H9 (cell line): ENCODE measurements at regions not wholly inside any gene's neighbourhood (a gene's known extent, or its start where the extent isn't known, plus 50 kb on each side); places are given as distances from the start of the nearest gene placed in this dataset.

Source experiments
- DNase-seq: peaks from one replicate; pipeline ENCODE4 v3.0.0-alpha.2; 2017
- H2AFZ ChIP-seq: one replicate; pipeline ENCODE4 v1.6.1; 2013; ENCODE audit warnings: mild to moderate bottlenecking, low read length, control low read depth, moderate library complexity
- H2AK5ac ChIP-seq: 2 replicates; pipeline ENCODE4 v1.6.1; 2013; ENCODE audit warnings: low read length, control low read depth, mixed read lengths; ENCODE audit not compliant: insufficient read length
- H2BK120ac ChIP-seq: one replicate; pipeline ENCODE4 v1.6.1; 2013; ENCODE audit warnings: low read depth, mild to moderate bottlenecking, low read length, control low read depth, inconsistent platforms; ENCODE audit not compliant: poor library complexity, severe bottlenecking
- H2BK12ac ChIP-seq: 2 replicates; pipeline ENCODE4 v1.6.1; 2013; ENCODE audit warnings: low read length, control low read depth, mixed read lengths, low read depth; ENCODE audit not compliant: insufficient read length
- H2BK15ac ChIP-seq: 2 replicates; pipeline ENCODE4 v1.6.1; 2013; ENCODE audit warnings: low read depth, low read length, control low read depth
- H2BK20ac ChIP-seq: one replicate; pipeline ENCODE4 v1.6.1; 2013; ENCODE audit warnings: low read depth, mild to moderate bottlenecking, low read length, control low read depth, inconsistent platforms; ENCODE audit not compliant: poor library complexity, severe bottlenecking
- H2BK5ac ChIP-seq: 2 replicates; pipeline ENCODE4 v1.6.1; 2013; ENCODE audit warnings: low read length, control low read depth, mixed read lengths; ENCODE audit not compliant: insufficient read length
- H3K14ac ChIP-seq: 2 replicates; pipeline ENCODE4 v1.6.1; 2013; ENCODE audit warnings: low read length, control low read depth; ENCODE audit not compliant: insufficient read depth
- H3K18ac ChIP-seq: 2 replicates; pipeline ENCODE4 v1.6.1; 2013; ENCODE audit warnings: low read depth, mild to moderate bottlenecking, mixed read lengths, low read length, control low read depth; ENCODE audit not compliant: insufficient read length
- H3K23ac ChIP-seq: 2 replicates; pipeline ENCODE4 v1.6.1; 2013; ENCODE audit warnings: low read length, control low read depth, mixed read lengths, low read depth; ENCODE audit not compliant: insufficient read length
- H3K23me2 ChIP-seq: 2 replicates; pipeline ENCODE4 v1.6.1; 2013; ENCODE audit warnings: low read depth, mild to moderate bottlenecking, mixed read lengths, low read length, control low read depth; ENCODE audit not compliant: insufficient read length, poor library complexity, severe bottlenecking
- H3K27ac ChIP-seq: 2 replicates; pipeline ENCODE4 v1.5.1; 2013; ENCODE audit warnings: low read length, control low read depth, mixed read lengths, low read depth; ENCODE audit not compliant: insufficient read length
- H3K27me3 ChIP-seq: 2 replicates; pipeline ENCODE4 v1.6.1; 2013; ENCODE audit warnings: low read length, control low read depth, inconsistent platforms; ENCODE audit not compliant: insufficient read depth
- H3K4ac ChIP-seq: 2 replicates; pipeline ENCODE4 v1.6.1; 2013; ENCODE audit warnings: low read depth, mild to moderate bottlenecking, control low read depth, inconsistent platforms, low read length, moderate library complexity
- H3K4me1 ChIP-seq: 2 replicates; pipeline ENCODE4 v1.6.1; 2013; ENCODE audit warnings: low read length, control low read depth, inconsistent platforms; ENCODE audit not compliant: insufficient read depth
- H3K4me2 ChIP-seq: 2 replicates; pipeline ENCODE4 v1.6.1; 2013; ENCODE audit warnings: low read length, control low read depth, mixed read lengths; ENCODE audit not compliant: insufficient read length, insufficient read depth
- H3K56ac ChIP-seq: 2 replicates; pipeline ENCODE4 v1.6.1; 2013; ENCODE audit warnings: low read depth, mild to moderate bottlenecking, mixed read lengths, low read length, control low read depth; ENCODE audit not compliant: insufficient read length
- H3K79me1 ChIP-seq: 2 replicates; pipeline ENCODE4 v1.6.1; 2013; ENCODE audit warnings: low read depth, mild to moderate bottlenecking, moderate library complexity, low read length, control low read depth, inconsistent platforms; ENCODE audit not compliant: insufficient read depth, poor library complexity, severe bottlenecking
- H3K79me2 ChIP-seq: 2 replicates; pipeline ENCODE4 v1.6.1; 2013; ENCODE audit warnings: low read length, control low read depth, inconsistent platforms; ENCODE audit not compliant: insufficient read depth
- H3K9ac ChIP-seq: 2 replicates; pipeline ENCODE4 v1.6.1; 2013; ENCODE audit warnings: low read length, control low read depth, mixed read lengths; ENCODE audit not compliant: insufficient read length; ENCODE audit errors: extremely low read depth
- H3K9me3 ChIP-seq: one replicate; pipeline ENCODE4 v1.6.1; 2013; ENCODE audit warnings: low read depth, low read length, inconsistent platforms; ENCODE audit not compliant: control insufficient read depth
- H3T11ph ChIP-seq: one replicate; pipeline ENCODE4 v1.6.1; 2013; ENCODE audit warnings: mild to moderate bottlenecking, low read length, control low read depth, inconsistent platforms
- H4K20me1 ChIP-seq: one replicate; pipeline ENCODE4 v1.6.1; 2013; ENCODE audit not compliant: control insufficient read depth, insufficient read length, insufficient read depth
- H4K5ac ChIP-seq: 2 replicates; pipeline ENCODE4 v1.6.1; 2013; ENCODE audit warnings: low read depth, mild to moderate bottlenecking, mixed read lengths, low read length, control low read depth; ENCODE audit not compliant: insufficient read length
- H4K8ac ChIP-seq: replicated peaks from 2 replicates; pipeline ENCODE4 v1.6.1; 2013; ENCODE audit warnings: low read length, control low read depth, mixed read lengths, low read depth; ENCODE audit not compliant: insufficient read length
- H4K91ac ChIP-seq: 2 replicates; pipeline ENCODE4 v1.6.1; 2013; ENCODE audit warnings: low read depth, mild to moderate bottlenecking, moderate library complexity, mixed read lengths, low read length, control low read depth; ENCODE audit not compliant: insufficient read length
- H3K27ac Mint-ChIP-seq, 3 experiments: 2 replicates in 2 of 3; 3 replicates in 1 of 3; pipeline ENCODE4 v1.8.0; 2020 to 2021; ENCODE audit warnings: mixed read lengths in 3 of 3, mild to moderate bottlenecking in 1 of 3, moderate library complexity in 1 of 3
- H3K27me3 Mint-ChIP-seq: 2 replicates; pipeline ENCODE4 v1.8.0; 2021; ENCODE audit warnings: low read depth, mild to moderate bottlenecking, moderate library complexity, mixed read lengths
- H3K36me3 Mint-ChIP-seq, 3 experiments: 2 replicates in 2 of 3; 3 replicates in 1 of 3; pipeline ENCODE4 v1.8.0; 2020 to 2021; ENCODE audit warnings: low read depth in 3 of 3, mixed read lengths in 3 of 3; ENCODE audit not compliant: insufficient read depth in 1 of 3
- H3K4me1 Mint-ChIP-seq, 2 experiments: 2 replicates each; pipeline ENCODE4 v1.8.0; 2020; ENCODE audit warnings: mixed read lengths in 2 of 2
- H3K4me3 Mint-ChIP-seq, 2 experiments: 2 replicates in 1 of 2; 3 replicates in 1 of 2; pipeline ENCODE4 v1.8.0; 2020 to 2021; ENCODE audit warnings: mild to moderate bottlenecking in 2 of 2, mixed read lengths in 2 of 2, moderate library complexity in 1 of 2
- H3K9me3 Mint-ChIP-seq, 2 experiments: 2 replicates in 1 of 2; 3 replicates in 1 of 2; pipeline ENCODE4 v1.8.0; 2020; ENCODE audit warnings: mild to moderate bottlenecking in 2 of 2, mixed read lengths in 2 of 2, moderate library complexity in 1 of 2
- WGBS: extraction: QIAGEN DNeasy Blood & Tissue Kit; methylation state at CpG from one replicate; pipeline ENCODE4 v1.1.7; 2013; ENCODE audit warnings: missing lambda C conversion rate, low lambda C conversion rate, mixed read lengths; ENCODE audit not compliant: insufficient read length; ENCODE audit errors: extremely low coverage; 5-methylcytosine and 5-hydroxymethylcytosine counted together
- TF ChIP-seq, protein P1 (sequence below): fragments of 200-600 bp; sonication (generic); conservative IDR thresholded peaks from 3 replicates; pipeline ENCODE4 v1.8.0; 2021; ENCODE audit warnings: antibody characterized with exemption, mild to moderate bottlenecking

- Histone ChIP-seq H3K14ac (no peak overlapping the region), H3K4me1 (no peaks in the 10 kb centered on the region; the same call in 1 of the 2 replicates), H3K18ac (no peak overlapping the region), H3K27me3 (no peaks in the 10 kb centered on the region), H4K91ac (no peak overlapping the region), H2AFZ (no peak overlapping the region), H3T11ph (no peak overlapping the region), H3K23me2 (no peaks in the 10 kb centered on the region), H3K23ac (no peak overlapping the region), H3K9me3 (no peaks in the 10 kb centered on the region), H2BK120ac (no peak overlapping the region), H2AK5ac (no peak overlapping the region), H3K9ac (no peak overlapping the region), H2BK5ac (no peak overlapping the region), H4K20me1 (no peaks in the 10 kb centered on the region), H3K4ac (no peak overlapping the region), H2BK20ac (no peak overlapping the region), H3K79me2 (no peaks in the 10 kb centered on the region), H3K79me1 (no peaks in the 10 kb centered on the region), H2BK12ac (no peak overlapping the region), H4K8ac (no peak overlapping the region), H3K56ac (no peak overlapping the region), H4K5ac (no peak overlapping the region), H3K4me2 (no peak overlapping the region), H3K27ac (no peak overlapping the region), H2BK15ac (no peak overlapping the region)
- DNase-seq, result no peak
- no CpG with 5 or more reads among the region's 5 CpGs for WGBS
- TF ChIP-seq, protein P1, sequence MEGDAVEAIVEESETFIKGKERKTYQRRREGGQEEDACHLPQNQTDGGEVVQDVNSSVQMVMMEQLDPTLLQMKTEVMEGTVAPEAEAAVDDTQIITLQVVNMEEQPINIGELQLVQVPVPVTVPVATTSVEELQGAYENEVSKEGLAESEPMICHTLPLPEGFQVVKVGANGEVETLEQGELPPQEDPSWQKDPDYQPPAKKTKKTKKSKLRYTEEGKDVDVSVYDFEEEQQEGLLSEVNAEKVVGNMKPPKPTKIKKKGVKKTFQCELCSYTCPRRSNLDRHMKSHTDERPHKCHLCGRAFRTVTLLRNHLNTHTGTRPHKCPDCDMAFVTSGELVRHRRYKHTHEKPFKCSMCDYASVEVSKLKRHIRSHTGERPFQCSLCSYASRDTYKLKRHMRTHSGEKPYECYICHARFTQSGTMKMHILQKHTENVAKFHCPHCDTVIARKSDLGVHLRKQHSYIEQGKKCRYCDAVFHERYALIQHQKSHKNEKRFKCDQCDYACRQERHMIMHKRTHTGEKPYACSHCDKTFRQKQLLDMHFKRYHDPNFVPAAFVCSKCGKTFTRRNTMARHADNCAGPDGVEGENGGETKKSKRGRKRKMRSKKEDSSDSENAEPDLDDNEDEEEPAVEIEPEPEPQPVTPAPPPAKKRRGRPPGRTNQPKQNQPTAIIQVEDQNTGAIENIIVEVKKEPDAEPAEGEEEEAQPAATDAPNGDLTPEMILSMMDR, result no peak
- Mint-ChIP-seq H3K27ac (no peak overlapping the region), H3K4me1 (peaks cover 15% of the 10 kb centered on the region in 2 experiments), H3K27me3 (no peaks in the 10 kb centered on the region; the same call in 1 of the 2 replicates), H3K9me3 (peaks cover 0 to 2% of the 10 kb centered on the region in 2 experiments; a peak in 2 of 5 replicates), H3K36me3 (peaks cover 0 to 8% (median 0%) of the 10 kb centered on the region in 3 experiments; a peak in 3 of 7 replicates), H3K4me3 (no peak overlapping the region)
These were observed 456.9 kb upstream of the HTR2C start for GRCh38 chrX:114127005-114127404.
